DND-41 (cell line): ENCODE measurements at regions not wholly inside any gene's neighbourhood (a gene's known extent, or its start where the extent isn't known, plus 50 kb on each side); places are given as distances from the start of the nearest gene placed in this dataset.

ENCODE experiments used
- ATAC-seq: fragments of 200-7000 bp; cut with Tn5 transposase; 3 replicates; pipeline ENCODE4 v1.9.1; 2021; ENCODE audit warnings: low read depth; ENCODE audit not compliant: insufficient read depth
- DNase-seq: peaks from one replicate; pipeline ENCODE4 v3.0.0-alpha.2; 2020
- H2AFZ ChIP-seq: 2 replicates; pipeline ENCODE4 v1.6.0; 2012; ENCODE audit warnings: low read depth, low read length
- H3K27ac ChIP-seq: 2 replicates; pipeline ENCODE4 v1.5.1; 2012; ENCODE audit warnings: low read length, inconsistent platforms
- H3K27me3 ChIP-seq: fragments of 200-600 bp; sonication (generic); 2 replicates; pipeline ENCODE4 v1.6.0; 2012; ENCODE audit warnings: low read length, mild to moderate bottlenecking, inconsistent platforms; ENCODE audit not compliant: insufficient read depth, poor library complexity
- H3K36me3 ChIP-seq: 2 replicates; pipeline ENCODE4 v1.5.1; 2012; ENCODE audit warnings: low read length, inconsistent platforms; ENCODE audit not compliant: insufficient read depth
- H3K4me1 ChIP-seq: 2 replicates; pipeline ENCODE4 v1.5.1; 2012; ENCODE audit warnings: mild to moderate bottlenecking, low read length; ENCODE audit not compliant: insufficient read depth
- H3K4me2 ChIP-seq: 2 replicates; pipeline ENCODE4 v1.6.0; 2012; ENCODE audit warnings: mild to moderate bottlenecking, moderate library complexity, low read length, inconsistent platforms; ENCODE audit not compliant: insufficient read depth
- H3K4me3 ChIP-seq, 2 experiments: fragments of 200-600 bp in 1 of 2; shearing (Covaris generic) in 1 of 2; 2 replicates each; pipeline ENCODE4 v1.5.1; 2012 to 2016; ENCODE audit warnings: inconsistent platforms in 2 of 2, low read length in 2 of 2, mild to moderate bottlenecking in 2 of 2, low read depth in 1 of 2, moderate library complexity in 1 of 2
- H3K79me2 ChIP-seq: 2 replicates; pipeline ENCODE4 v1.6.0; 2012; ENCODE audit warnings: low read length, inconsistent platforms; ENCODE audit not compliant: insufficient read depth
- H3K9ac ChIP-seq: 2 replicates; pipeline ENCODE4 v1.6.0; 2012; ENCODE audit warnings: low read depth, mild to moderate bottlenecking, inconsistent platforms, low read length, moderate library complexity
- H3K9me3 ChIP-seq: 2 replicates; pipeline ENCODE4 v1.5.1; 2012; ENCODE audit warnings: low read length, moderate library complexity, mild to moderate bottlenecking, inconsistent platforms; ENCODE audit not compliant: insufficient read depth, severe bottlenecking
- H4K20me1 ChIP-seq: 2 replicates; pipeline ENCODE4 v1.6.0; 2012; ENCODE audit warnings: low read length; ENCODE audit not compliant: insufficient read depth
- EZH2 ChIP-seq: IDR thresholded peaks from 3 replicates; pipeline ENCODE4 v1.6.1; 2012; ENCODE audit warnings: borderline replicate concordance, low read depth, mild to moderate bottlenecking, moderate library complexity, low read length, inconsistent platforms; ENCODE audit not compliant: severe bottlenecking
- TF ChIP-seq, protein P1 (sequence below): IDR thresholded peaks from 2 replicates; pipeline ENCODE4 v1.5.1; 2012; ENCODE audit warnings: borderline replicate concordance, low read length, moderate library complexity, mild to moderate bottlenecking; ENCODE audit not compliant: poor library complexity, severe bottlenecking; ENCODE audit errors: extremely low read depth

DNA sequence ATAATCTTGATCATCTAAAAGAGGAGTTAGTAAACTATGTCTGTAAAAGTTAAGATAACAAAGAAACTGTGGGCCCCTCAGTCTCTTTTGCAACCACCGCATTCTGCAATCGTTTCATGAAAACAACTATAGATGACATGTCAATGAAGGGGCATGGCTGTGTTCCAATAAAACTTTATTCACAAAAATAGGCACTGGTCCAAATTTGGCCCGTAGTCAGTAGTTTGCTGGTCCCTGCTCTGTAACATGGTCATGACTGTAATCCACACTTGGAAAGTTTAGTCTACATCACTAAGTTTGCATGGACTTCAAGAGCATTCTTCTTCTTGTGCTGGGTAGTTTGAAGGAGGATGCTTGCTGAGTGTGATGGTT is 299.3 kb upstream of the PSMD7 start:
- no peak for TF ChIP-seq EZH2
- TF ChIP-seq, protein P1, sequence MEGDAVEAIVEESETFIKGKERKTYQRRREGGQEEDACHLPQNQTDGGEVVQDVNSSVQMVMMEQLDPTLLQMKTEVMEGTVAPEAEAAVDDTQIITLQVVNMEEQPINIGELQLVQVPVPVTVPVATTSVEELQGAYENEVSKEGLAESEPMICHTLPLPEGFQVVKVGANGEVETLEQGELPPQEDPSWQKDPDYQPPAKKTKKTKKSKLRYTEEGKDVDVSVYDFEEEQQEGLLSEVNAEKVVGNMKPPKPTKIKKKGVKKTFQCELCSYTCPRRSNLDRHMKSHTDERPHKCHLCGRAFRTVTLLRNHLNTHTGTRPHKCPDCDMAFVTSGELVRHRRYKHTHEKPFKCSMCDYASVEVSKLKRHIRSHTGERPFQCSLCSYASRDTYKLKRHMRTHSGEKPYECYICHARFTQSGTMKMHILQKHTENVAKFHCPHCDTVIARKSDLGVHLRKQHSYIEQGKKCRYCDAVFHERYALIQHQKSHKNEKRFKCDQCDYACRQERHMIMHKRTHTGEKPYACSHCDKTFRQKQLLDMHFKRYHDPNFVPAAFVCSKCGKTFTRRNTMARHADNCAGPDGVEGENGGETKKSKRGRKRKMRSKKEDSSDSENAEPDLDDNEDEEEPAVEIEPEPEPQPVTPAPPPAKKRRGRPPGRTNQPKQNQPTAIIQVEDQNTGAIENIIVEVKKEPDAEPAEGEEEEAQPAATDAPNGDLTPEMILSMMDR, result no peak
- Histone ChIP-seq H2AFZ (no peak overlapping the region), H4K20me1 (no peaks in the 10 kb centered on the region), H3K9ac (no peak overlapping the region), H3K79me2 (no peaks in the 10 kb centered on the region), H3K9me3 (no peaks in the 10 kb centered on the region), H3K4me1 (no peaks in the 10 kb centered on the region), H3K36me3 (no peaks in the 10 kb centered on the region), H3K4me2 (no peak overlapping the region), H3K27me3 (no peaks in the 10 kb centered on the region), H3K27ac (no peak overlapping the region), H3K4me3 (no peak overlapping the region)
- DNase-seq (no peak), ATAC-seq (no peak)

DNA sequence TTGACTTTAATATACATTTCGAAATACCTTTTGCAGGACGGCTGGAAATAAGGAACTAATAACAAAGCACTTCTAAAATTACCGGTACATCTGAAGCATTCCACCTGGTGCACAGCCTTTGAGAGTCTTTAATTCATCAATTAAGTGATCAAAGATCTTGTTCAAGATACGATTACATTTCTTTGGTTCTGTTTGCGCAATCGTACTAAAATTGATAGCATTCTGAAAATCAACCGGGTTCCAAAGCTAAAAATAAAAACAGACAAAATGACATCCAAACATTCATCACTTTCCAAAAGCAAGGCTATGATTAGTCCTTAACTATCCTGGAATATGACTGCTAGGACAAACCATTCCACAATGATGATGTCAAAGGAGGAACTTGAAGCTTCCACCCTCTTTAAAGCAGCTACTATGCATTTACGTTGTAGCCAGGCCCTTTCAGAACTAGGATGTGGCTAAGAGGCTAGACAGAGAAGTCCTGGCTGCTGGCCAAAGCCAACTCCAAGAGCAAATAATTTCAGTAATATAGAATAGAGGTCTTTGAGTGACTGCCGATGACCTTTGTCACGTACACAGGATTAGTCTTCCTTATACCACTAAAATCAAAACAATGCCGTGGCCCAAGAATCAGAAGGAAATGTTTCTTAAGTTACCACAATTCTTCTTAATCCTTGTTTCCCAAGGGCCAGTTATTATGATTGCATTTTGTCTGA is 299.8 kb upstream of the PSMD7 start:
- DNase-seq, result no peak
- Histone ChIP-seq H3K4me1 (no peaks in the 10 kb centered on the region), H3K79me2 (no peaks in the 10 kb centered on the region), H3K4me3 (no peak overlapping the region), H2AFZ (no peak overlapping the region), H3K4me2 (no peak overlapping the region), H3K36me3 (no peaks in the 10 kb centered on the region), H3K27me3 (no peaks in the 10 kb centered on the region), H3K9ac (no peak overlapping the region), H4K20me1 (no peaks in the 10 kb centered on the region), H3K9me3 (no peaks in the 10 kb centered on the region), H3K27ac (no peak overlapping the region)
- TF ChIP-seq, protein P1, result no peak
- no peak for TF ChIP-seq EZH2
- no peak for ATAC-seq

DNA sequence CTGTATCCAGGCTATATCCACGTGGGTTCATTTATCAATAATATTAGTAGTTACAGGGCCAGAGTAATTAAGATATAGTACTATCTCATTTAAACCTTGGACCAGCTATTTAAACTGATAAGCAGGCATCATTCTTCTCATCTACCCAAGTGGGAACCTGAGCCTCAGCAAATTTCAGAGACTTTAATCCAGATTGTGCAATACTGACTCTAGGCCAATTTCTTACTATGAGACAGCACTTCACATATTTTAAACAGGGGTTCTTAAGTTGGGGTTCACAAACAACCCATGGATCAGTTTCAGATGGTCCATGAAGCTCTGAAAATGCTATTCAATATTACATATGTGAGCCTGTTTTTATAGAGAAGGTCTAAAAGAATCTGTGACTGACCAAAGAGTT is 302.7 kb upstream of the PSMD7 start:
- Histone ChIP-seq H3K27ac (no peak overlapping the region), H4K20me1 (no peaks in the 10 kb centered on the region), H3K79me2 (no peaks in the 10 kb centered on the region), H3K4me3 (no peak overlapping the region), H3K36me3 (no peaks in the 10 kb centered on the region), H3K27me3 (no peaks in the 10 kb centered on the region), H2AFZ (no peak overlapping the region), H3K4me2 (no peak overlapping the region), H3K9me3 (no peaks in the 10 kb centered on the region), H3K9ac (no peak overlapping the region), H3K4me1 (no peaks in the 10 kb centered on the region)
- DNase-seq, result no peak
- no peak for TF ChIP-seq EZH2
- TF ChIP-seq, protein P1, result no peak
- no peak for ATAC-seq

DNA sequence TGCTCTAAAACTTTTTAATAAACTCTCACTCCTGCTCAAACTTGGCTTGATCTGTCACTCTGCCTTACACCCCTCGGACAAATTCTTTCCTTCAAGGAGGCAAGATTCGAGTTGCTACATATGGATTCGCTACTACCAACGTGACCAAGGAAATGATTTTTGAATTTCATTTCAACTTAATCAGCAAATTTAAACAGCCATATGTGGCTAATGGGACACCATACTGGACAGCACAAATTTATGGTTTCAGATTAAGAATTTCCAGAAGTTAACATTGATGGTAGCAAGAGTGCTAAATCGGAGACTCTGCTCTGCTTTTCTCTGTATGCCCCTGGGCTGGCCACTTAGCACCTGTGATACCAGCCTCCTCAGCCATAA is 318.2 kb upstream of the PSMD7 start:
- no peak overlapping the region for H3K27ac ChIP-seq
- TF ChIP-seq EZH2, result no peak
- TF ChIP-seq, protein P1, result no peak

More for the DNA sequence above, 318.2 kb upstream of the PSMD7 start:
- Histone ChIP-seq H2AFZ (no peak overlapping the region), H3K4me1 (no peaks in the 10 kb centered on the region), H3K36me3 (no peaks in the 10 kb centered on the region), H4K20me1 (no peaks in the 10 kb centered on the region), H3K4me3 (no peak overlapping the region), H3K9ac (no peak overlapping the region), H3K27me3 (no peaks in the 10 kb centered on the region), H3K9me3 (peaks cover 9% of the 10 kb centered on the region), H3K4me2 (no peak overlapping the region), H3K79me2 (no peaks in the 10 kb centered on the region)
- ATAC-seq (no peak), DNase-seq (no peak)
